KMS-11 (cell line): ENCODE measurements at regions not wholly inside any gene's neighbourhood (a gene's known extent, or its start where the extent isn't known, plus 50 kb on each side); places are given as distances from the start of the nearest gene placed in this dataset.

Experiments
- H2AFZ ChIP-seq: fragments of 200-600 bp; sonication (generic); 2 replicates; pipeline ENCODE4 v1.6.1; 2016; ENCODE audit warnings: antibody characterized with exemption, mixed run types, low read depth
- H3K27ac ChIP-seq: fragments of 200-600 bp; sonication (generic); 2 replicates; pipeline ENCODE4 v1.6.1; 2016; ENCODE audit warnings: mild to moderate bottlenecking, mixed run types
- H3K27me3 ChIP-seq: fragments of 200-600 bp; sonication (generic); 2 replicates; pipeline ENCODE4 v1.6.1; 2017; ENCODE audit warnings: mild to moderate bottlenecking, low read depth, mixed run types, moderate library complexity; ENCODE audit not compliant: insufficient read depth
- H3K36me3 ChIP-seq: fragments of 200-600 bp; sonication (generic); 2 replicates; pipeline ENCODE4 v1.6.1; 2017; ENCODE audit warnings: mild to moderate bottlenecking, mixed run types; ENCODE audit not compliant: insufficient read depth
- H3K4me1 ChIP-seq: fragments of 200-600 bp; sonication (generic); 2 replicates; pipeline ENCODE4 v1.6.1; 2016; ENCODE audit warnings: mild to moderate bottlenecking, low read depth, mixed run types; ENCODE audit not compliant: poor library complexity, severe bottlenecking
- H3K4me2 ChIP-seq: fragments of 200-600 bp; sonication (generic); 2 replicates; pipeline ENCODE4 v1.7.0; 2016; ENCODE audit warnings: mild to moderate bottlenecking, mixed run types
- H3K4me3 ChIP-seq: fragments of 200-600 bp; sonication (generic); IDR thresholded peaks from 2 replicates; pipeline ENCODE4 v1.6.1; 2017; ENCODE audit warnings: low read depth, low read length, mixed read lengths; ENCODE audit not compliant: insufficient read depth
- H3K79me2 ChIP-seq: fragments of 200-600 bp; sonication (generic); 2 replicates; pipeline ENCODE4 v1.6.1; 2016; ENCODE audit warnings: low read depth, mixed run types; ENCODE audit not compliant: insufficient read depth
- H3K9ac ChIP-seq: fragments of 200-600 bp; sonication (generic); 2 replicates; pipeline ENCODE4 v1.6.1; 2016; ENCODE audit warnings: mild to moderate bottlenecking, mixed run types
- H4K20me1 ChIP-seq: fragments of 200-600 bp; sonication (generic); 2 replicates; pipeline ENCODE4 v1.6.1; 2016; ENCODE audit warnings: mild to moderate bottlenecking, mixed run types; ENCODE audit not compliant: insufficient read depth
- TF ChIP-seq, protein P1 (sequence below): fragments of 200-600 bp; sonication (generic); conservative IDR thresholded peaks from 2 replicates; pipeline ENCODE4 v1.6.1; 2017; ENCODE audit warnings: low read depth, mild to moderate bottlenecking, antibody characterized with exemption, low read length, moderate library complexity, mixed read lengths

DNA sequence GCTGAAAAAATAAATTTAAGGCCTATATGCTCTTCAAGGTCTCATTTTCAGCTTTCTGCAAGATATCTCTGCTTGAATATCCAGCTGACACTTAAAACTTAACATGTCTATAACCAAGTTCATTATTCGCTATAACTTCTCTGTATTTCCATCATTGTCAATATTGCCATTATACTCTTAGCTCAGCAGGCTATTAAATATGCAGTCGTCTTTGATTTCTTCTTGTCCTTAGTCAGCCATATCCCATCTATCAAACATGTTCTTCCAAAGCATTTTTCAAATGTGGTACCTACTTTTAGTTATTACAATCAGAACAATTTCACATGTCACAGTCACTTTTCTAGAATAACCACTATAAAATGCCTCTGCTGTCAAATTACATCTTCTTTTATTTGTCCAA is 1364.1 kb downstream of the ARAP2 start:
- Histone ChIP-seq H3K36me3 (no peaks in the 10 kb centered on the region), H3K9ac (no peak overlapping the region), H3K4me3 (no peak overlapping the region), H4K20me1 (no peaks in the 10 kb centered on the region), H3K27me3 (no peaks in the 10 kb centered on the region), H3K4me2 (no peak overlapping the region), H3K4me1 (no peaks in the 10 kb centered on the region), H3K79me2 (no peaks in the 10 kb centered on the region), H3K27ac (no peak overlapping the region), H2AFZ (no peak overlapping the region)
- TF ChIP-seq, protein P1, sequence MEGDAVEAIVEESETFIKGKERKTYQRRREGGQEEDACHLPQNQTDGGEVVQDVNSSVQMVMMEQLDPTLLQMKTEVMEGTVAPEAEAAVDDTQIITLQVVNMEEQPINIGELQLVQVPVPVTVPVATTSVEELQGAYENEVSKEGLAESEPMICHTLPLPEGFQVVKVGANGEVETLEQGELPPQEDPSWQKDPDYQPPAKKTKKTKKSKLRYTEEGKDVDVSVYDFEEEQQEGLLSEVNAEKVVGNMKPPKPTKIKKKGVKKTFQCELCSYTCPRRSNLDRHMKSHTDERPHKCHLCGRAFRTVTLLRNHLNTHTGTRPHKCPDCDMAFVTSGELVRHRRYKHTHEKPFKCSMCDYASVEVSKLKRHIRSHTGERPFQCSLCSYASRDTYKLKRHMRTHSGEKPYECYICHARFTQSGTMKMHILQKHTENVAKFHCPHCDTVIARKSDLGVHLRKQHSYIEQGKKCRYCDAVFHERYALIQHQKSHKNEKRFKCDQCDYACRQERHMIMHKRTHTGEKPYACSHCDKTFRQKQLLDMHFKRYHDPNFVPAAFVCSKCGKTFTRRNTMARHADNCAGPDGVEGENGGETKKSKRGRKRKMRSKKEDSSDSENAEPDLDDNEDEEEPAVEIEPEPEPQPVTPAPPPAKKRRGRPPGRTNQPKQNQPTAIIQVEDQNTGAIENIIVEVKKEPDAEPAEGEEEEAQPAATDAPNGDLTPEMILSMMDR, result no peak

GRCh38 chr4:34891892-34892291 is 1352.4 kb downstream of the ARAP2 start:
- no peaks in the 10 kb centered on the region for H3K27me3 ChIP-seq
- no peak overlapping the region for H3K4me2 ChIP-seq
- no peaks in the 10 kb centered on the region for H4K20me1 ChIP-seq
- no peaks in the 10 kb centered on the region for H3K36me3 ChIP-seq
- H2AFZ ChIP-seq, result no peak overlapping the region
- H3K27ac ChIP-seq, result no peak overlapping the region
- H3K4me1 ChIP-seq, result no peaks in the 10 kb centered on the region
- no peak overlapping the region for H3K4me3 ChIP-seq
- H3K79me2 ChIP-seq, result no peaks in the 10 kb centered on the region
- no peak overlapping the region for H3K9ac ChIP-seq
- TF ChIP-seq, protein P1, result no peak

- Histone ChIP-seq H3K27ac (no peak overlapping the region), H3K4me1 (no peaks in the 10 kb centered on the region), H3K79me2 (no peaks in the 10 kb centered on the region), H3K36me3 (no peaks in the 10 kb centered on the region), H3K27me3 (no peaks in the 10 kb centered on the region), H3K9ac (no peak overlapping the region), H3K4me2 (no peak overlapping the region), H2AFZ (no peak overlapping the region), H3K4me3 (no peak overlapping the region), H4K20me1 (no peaks in the 10 kb centered on the region)
- TF ChIP-seq, protein P1, result no peak
Observed at GRCh38 chr4:34893382-34893781, 1350.9 kb downstream of the ARAP2 start.

DNA sequence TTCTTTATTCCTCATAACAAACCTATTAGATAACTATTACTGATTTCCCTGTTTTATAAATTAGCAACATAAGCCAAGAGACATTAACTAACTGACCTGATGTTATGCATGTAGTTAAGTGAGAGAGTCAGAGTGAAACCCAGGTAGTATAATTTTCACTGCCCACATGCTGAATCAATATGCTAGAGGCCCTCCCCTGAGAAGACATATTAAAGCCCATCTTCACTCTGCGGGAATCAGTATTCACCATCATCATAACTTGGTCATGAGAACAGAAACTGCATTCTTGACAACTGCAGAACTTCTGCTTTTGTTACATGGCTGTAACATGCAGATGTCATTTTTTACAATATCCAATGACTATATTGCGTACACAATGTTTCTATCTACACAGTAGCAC is 1324.3 kb downstream of the ARAP2 start:
- no peak overlapping the region for H2AFZ ChIP-seq
- no peak overlapping the region for H3K4me3 ChIP-seq
- H3K27me3 ChIP-seq, result no peaks in the 10 kb centered on the region
- no peaks in the 10 kb centered on the region for H3K79me2 ChIP-seq
- no peaks in the 10 kb centered on the region for H3K4me1 ChIP-seq
- H3K9ac ChIP-seq, result no peak overlapping the region
- TF ChIP-seq, protein P1, result no peak
- H3K36me3 ChIP-seq, result no peaks in the 10 kb centered on the region
- no peaks in the 10 kb centered on the region for H4K20me1 ChIP-seq
- H3K27ac ChIP-seq, result no peak overlapping the region
- H3K4me2 ChIP-seq, result no peak overlapping the region
